Gastrocnemius medialis (tissue), 4 donors: ENCODE measurements at regions not wholly inside any gene's neighbourhood (a gene's known extent, or its start where the extent isn't known, plus 50 kb on each side); places are given as distances from the start of the nearest gene placed in this dataset.

ENCODE experiments used
- CTCF ChIP-seq, 5 experiments: fragments of 450-650 bp in 3 of 5; fragments of 200-600 bp in 2 of 5; sonication (generic) in 2 of 5; IDR thresholded peaks in 4 of 5; conservative IDR thresholded peaks in 1 of 5; 1 replicate in 4 of 5; 2 replicates in 1 of 5; pipeline ENCODE4 v1.5.1; 2016 to 2019; ENCODE audit warnings: antibody characterized with exemption in 5 of 5, mild to moderate bottlenecking in 3 of 5, moderate library complexity in 3 of 5
- POLR2A ChIP-seq, 2 donors: fragments of 450-650 bp; IDR thresholded peaks; one replicate each; pipeline ENCODE4 v1.6.1; 2017; ENCODE audit warnings: antibody characterized with exemption in 2 of 2, mild to moderate bottlenecking in 2 of 2, moderate library complexity in 2 of 2

DNA sequence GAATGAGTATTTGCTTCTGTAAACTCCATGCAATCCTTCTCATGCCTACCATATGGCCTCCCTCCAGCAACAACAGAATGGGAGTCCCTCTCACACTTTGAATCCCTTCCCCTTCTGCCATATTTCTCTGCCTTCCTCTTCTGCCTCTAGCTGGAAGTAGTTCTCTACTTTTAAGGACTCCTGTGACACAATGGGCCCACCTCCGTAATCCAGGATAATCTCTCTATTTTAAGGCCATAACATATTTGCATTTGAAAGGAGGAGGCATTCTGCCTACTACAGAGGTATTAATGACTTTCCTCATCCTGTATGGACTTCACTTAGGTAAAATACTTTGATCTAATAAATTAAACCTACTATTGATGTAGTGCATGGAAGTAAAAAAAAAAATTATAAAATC lies 155.4 kb upstream of the ITGA1 start:
- TF ChIP-seq POLR2A (IDR thresholded peaks at IDR 0.05) = no peak
- TF ChIP-seq CTCF (IDR thresholded peaks at IDR 0.05 in 4 of 5, conservative IDR thresholded peaks at IDR 0.05 in 1 of 5) = no peak
